Gastrocnemius medialis (tissue), 4 donors: ENCODE measurements at regions not wholly inside any gene's neighbourhood (a gene's known extent, or its start where the extent isn't known, plus 50 kb on each side); places are given as distances from the start of the nearest gene placed in this dataset.

ENCODE experiments used
- ATAC-seq, 2 donors: fragments of 150-250 bp; one replicate each; pipeline ENCODE4 v1.9.1; 2016
- DNase-seq, 2 donors: peaks; one replicate each; pipeline ENCODE4 v3.0.0-alpha.2; 2019
- H3K27ac ChIP-seq, 4 donors: fragments of 200-600 bp; sonication (generic); 1 replicate in 1 of 4; 2 replicates in 3 of 4; pipeline ENCODE4 v1.5.1; 2016 to 2018; ENCODE audit warnings: mild to moderate bottlenecking in 2 of 4, moderate library complexity in 1 of 4
- H3K27me3 ChIP-seq, 3 donors: fragments of 200-600 bp; sonication (generic) in 2 of 3; 1 replicate in 1 of 3; 2 replicates in 2 of 3; pipeline versions ENCODE4 v1.5.1 to v1.6.0; 2016 to 2019; ENCODE audit warnings: mild to moderate bottlenecking in 1 of 3, moderate library complexity in 1 of 3
- H3K36me3 ChIP-seq, 2 donors: fragments of 200-600 bp; sonication (generic) in 1 of 2; one replicate each; pipeline ENCODE4 v1.5.1; 2017 to 2018
- H3K4me1 ChIP-seq, 2 donors: fragments of 200-600 bp; sonication (generic) in 1 of 2; one replicate each; pipeline ENCODE4 v1.5.1; 2016 to 2017; ENCODE audit warnings: mild to moderate bottlenecking in 2 of 2
- H3K4me3 ChIP-seq, 4 donors: fragments of 200-600 bp; sonication (generic) in 3 of 4; 1 replicate in 1 of 4; 2 replicates in 3 of 4; pipeline ENCODE4 v1.5.1; 2016 to 2019; ENCODE audit warnings: mild to moderate bottlenecking in 2 of 4
- H3K9me3 ChIP-seq, 3 donors: fragments of 200-600 bp; sonication (generic) in 2 of 3; 1 replicate in 1 of 3; 2 replicates in 2 of 3; pipeline ENCODE4 v1.5.1; 2016 to 2019
- POLR2A ChIP-seq, 2 donors: fragments of 450-650 bp; IDR thresholded peaks; one replicate each; pipeline ENCODE4 v1.6.1; 2017; ENCODE audit warnings: antibody characterized with exemption in 2 of 2, mild to moderate bottlenecking in 2 of 2, moderate library complexity in 2 of 2
- in situ Hi-C, 4 donors: fragments of 200-750 bp; cut with MboI; loops; one replicate each; pipeline versions ENCODE4 v1.15.0 to v1.8.0; 2017; ENCODE audit warnings: low sequenced_read_pairs in 4 of 4
- intact Hi-C: fragments of 100-400 bp; cut with DNase I; formaldehyde crosslinking; loops from one replicate; pipeline ENCODE4 v1.15.1; 2023; ENCODE audit warnings: low total_unique reads
- TF ChIP-seq, protein P1 (sequence below), 5 experiments: fragments of 450-650 bp in 3 of 5; fragments of 200-600 bp in 2 of 5; sonication (generic) in 2 of 5; IDR thresholded peaks in 4 of 5; conservative IDR thresholded peaks in 1 of 5; 1 replicate in 4 of 5; 2 replicates in 1 of 5; pipeline ENCODE4 v1.5.1; 2016 to 2019; ENCODE audit warnings: antibody characterized with exemption in 5 of 5, mild to moderate bottlenecking in 3 of 5, moderate library complexity in 3 of 5

DNA sequence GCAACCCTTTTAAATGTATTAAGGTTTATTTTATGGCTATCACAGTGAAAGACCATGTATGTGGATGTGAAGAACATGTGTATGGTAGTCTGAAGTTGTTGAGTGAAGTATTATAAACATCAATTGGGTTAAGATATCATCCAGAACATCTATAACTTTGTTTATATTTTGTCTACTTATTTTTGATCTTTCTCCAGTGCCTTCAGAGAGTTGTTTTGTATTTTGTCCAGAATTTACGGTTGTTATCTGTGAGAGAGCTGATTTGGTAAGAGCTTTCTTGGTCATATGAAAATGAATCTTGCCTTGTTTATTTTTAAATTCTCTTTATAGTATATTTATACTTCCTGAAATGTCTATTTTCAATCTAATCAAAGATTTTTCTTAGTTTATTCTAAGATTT, 573.7 kb upstream of the POU3F3 start:
- ATAC-seq (no peak), DNase-seq (no peak)
- Histone ChIP-seq H3K27ac (no peak overlapping the region), H3K36me3 (no peaks in the 10 kb centered on the region), H3K9me3 (no peaks in the 10 kb centered on the region), H3K4me1 (no peaks in the 10 kb centered on the region), H3K4me3 (no peak overlapping the region), H3K27me3 (no peaks in the 10 kb centered on the region)
- in situ Hi-C loops: no loop called here
- TF ChIP-seq POLR2A (IDR thresholded peaks at IDR 0.05): no peak
- intact Hi-C loops: no loop called here

DNA sequence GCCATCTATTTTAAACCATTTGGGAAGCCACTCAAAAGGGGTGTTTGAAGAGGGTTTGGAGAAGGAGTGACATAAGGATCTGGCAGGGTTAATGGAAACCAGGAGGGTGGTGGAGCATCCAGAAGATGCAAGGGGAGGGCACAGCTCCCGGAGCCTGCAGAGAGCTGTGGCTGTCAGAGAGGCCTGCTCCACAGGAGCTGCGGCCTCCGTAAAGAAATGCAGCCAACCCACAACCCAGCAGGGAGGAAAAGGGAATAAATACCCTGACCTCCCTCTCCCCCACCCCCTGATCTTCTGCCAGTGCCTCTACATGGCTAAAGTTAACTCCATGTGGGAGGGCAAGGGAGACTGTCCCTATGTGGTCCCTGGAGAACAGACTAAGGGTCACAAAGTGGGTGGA, 567.1 kb upstream of the POU3F3 start:
- no peak overlapping the region for H3K27ac ChIP-seq
- H3K27me3 ChIP-seq: no peaks in the 10 kb centered on the region
- DNase-seq (no peak), ATAC-seq (no peak)
- in situ Hi-C loops (no loop called here), intact Hi-C loops (no loop called here)
- H3K36me3 ChIP-seq: no peaks in the 10 kb centered on the region
- no peaks in the 10 kb centered on the region for H3K4me1 ChIP-seq
- H3K4me3 ChIP-seq: no peak overlapping the region
- no peaks in the 10 kb centered on the region for H3K9me3 ChIP-seq
- TF ChIP-seq, protein P1, sequence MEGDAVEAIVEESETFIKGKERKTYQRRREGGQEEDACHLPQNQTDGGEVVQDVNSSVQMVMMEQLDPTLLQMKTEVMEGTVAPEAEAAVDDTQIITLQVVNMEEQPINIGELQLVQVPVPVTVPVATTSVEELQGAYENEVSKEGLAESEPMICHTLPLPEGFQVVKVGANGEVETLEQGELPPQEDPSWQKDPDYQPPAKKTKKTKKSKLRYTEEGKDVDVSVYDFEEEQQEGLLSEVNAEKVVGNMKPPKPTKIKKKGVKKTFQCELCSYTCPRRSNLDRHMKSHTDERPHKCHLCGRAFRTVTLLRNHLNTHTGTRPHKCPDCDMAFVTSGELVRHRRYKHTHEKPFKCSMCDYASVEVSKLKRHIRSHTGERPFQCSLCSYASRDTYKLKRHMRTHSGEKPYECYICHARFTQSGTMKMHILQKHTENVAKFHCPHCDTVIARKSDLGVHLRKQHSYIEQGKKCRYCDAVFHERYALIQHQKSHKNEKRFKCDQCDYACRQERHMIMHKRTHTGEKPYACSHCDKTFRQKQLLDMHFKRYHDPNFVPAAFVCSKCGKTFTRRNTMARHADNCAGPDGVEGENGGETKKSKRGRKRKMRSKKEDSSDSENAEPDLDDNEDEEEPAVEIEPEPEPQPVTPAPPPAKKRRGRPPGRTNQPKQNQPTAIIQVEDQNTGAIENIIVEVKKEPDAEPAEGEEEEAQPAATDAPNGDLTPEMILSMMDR (IDR thresholded peaks at IDR 0.05 in 4 of 5, conservative IDR thresholded peaks at IDR 0.05 in 1 of 5): no peak
- no peak for TF ChIP-seq POLR2A (IDR thresholded peaks at IDR 0.05)

DNA sequence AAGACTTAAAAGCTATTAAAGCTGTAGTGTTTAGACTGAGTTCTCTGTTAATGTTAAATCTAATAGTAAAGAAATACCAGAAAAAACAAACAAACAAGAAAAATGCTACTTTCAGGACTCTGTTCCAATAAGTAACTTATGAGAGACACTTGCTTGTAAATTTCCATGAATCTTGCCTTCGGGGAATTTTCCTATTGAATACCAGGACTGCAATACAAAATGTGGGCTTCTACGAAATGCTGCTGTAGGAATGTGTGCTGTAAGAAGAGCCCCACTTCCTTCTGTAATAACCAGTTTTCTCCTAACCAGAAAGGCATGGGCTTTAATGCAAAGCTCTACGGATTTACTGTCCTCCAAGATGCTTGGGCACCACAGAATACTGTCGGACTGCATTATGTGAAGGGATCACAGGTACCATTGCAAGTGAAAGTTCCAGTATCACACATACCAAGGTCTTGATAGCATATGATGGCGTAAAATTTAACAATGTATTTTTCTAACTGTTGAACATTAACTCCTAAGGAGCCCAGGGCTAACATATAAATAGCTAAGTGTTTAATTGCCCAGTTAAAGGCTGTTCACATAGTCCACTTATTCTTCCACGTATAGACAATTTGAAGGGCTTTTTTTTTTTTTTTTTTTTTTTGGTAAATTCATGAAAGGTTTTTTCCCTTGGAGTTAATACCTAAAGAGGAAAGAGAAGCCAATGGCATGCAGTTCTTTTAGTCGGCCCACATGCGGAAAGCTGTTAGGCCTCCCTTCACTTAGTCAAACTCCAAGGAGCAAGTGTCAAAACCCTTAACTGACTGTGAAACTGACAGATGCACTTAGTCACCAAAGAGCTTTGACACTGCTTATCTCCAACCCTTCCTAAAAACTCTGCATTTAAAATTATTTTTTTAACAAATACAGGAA, 564.0 kb upstream of the POU3F3 start:
- intact Hi-C loops: no loop called here
- H3K36me3 ChIP-seq: no peaks in the 10 kb centered on the region
- TF ChIP-seq, protein P1 (IDR thresholded peaks at IDR 0.05 in 4 of 5, conservative IDR thresholded peaks at IDR 0.05 in 1 of 5): no peak
- no peak for TF ChIP-seq POLR2A (IDR thresholded peaks at IDR 0.05)
- no peaks in the 10 kb centered on the region for H3K4me1 ChIP-seq
- H3K9me3 ChIP-seq: no peaks in the 10 kb centered on the region
- DNase-seq (no peak), ATAC-seq (no peak)
- H3K27ac ChIP-seq: no peak overlapping the region
- H3K4me3 ChIP-seq: no peak overlapping the region
- no peaks in the 10 kb centered on the region for H3K27me3 ChIP-seq
- in situ Hi-C loops: no loop called here

DNA sequence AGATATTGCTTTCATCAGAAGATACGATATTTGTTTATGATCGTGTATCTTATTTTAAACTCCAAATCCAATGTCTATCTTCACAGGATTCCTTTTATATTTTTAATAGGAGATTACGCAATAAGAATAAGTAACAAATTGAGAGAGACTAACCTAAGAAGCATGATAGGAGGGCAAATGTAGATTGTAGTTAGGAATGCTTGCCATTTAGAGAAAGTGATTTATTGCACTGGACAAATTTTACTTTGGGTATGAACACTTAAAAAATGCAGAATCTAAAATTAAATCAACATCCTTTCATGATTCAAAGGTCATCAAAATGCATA, 563.4 kb upstream of the POU3F3 start:
- no peak for DNase-seq
- no peak for ATAC-seq
- Histone ChIP-seq H3K27me3 (no peaks in the 10 kb centered on the region), H3K36me3 (no peaks in the 10 kb centered on the region), H3K27ac (no peak overlapping the region), H3K4me1 (no peaks in the 10 kb centered on the region), H3K4me3 (no peak overlapping the region), H3K9me3 (no peaks in the 10 kb centered on the region)
- intact Hi-C loops: no loop called here
- in situ Hi-C loops: no loop called here
- TF ChIP-seq POLR2A (IDR thresholded peaks at IDR 0.05): no peak
- TF ChIP-seq, protein P1 (IDR thresholded peaks at IDR 0.05 in 4 of 5, conservative IDR thresholded peaks at IDR 0.05 in 1 of 5): no peak

DNA sequence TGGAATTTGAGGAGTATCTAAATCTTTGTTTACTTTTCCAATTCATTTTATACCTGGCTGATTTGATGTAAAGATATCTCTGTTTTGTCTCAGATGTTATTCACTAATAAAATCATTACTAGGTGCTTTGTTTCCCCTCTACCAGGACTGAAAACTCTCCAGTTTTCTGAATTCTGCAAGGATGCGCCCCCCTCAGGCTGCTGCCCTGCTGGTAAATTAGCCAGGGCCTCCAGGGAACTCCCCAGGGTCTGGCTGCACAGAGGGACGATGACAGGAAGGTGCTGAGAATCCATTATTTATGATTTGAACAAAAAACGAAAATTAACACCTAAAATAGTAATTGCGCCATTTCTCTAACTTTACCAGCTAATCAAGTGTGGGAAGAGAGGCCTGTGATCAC, 541.2 kb upstream of the POU3F3 start:
- DNase-seq (no peak), ATAC-seq (no peak)
- no peaks in the 10 kb centered on the region for H3K9me3 ChIP-seq
- no peak overlapping the region for H3K4me3 ChIP-seq
- H3K36me3 ChIP-seq: no peaks in the 10 kb centered on the region
- no peaks in the 10 kb centered on the region for H3K27me3 ChIP-seq
- in situ Hi-C loops (no loop called here), intact Hi-C loops (no loop called here)
- H3K4me1 ChIP-seq: no peaks in the 10 kb centered on the region
- no peak for TF ChIP-seq POLR2A (IDR thresholded peaks at IDR 0.05)
- TF ChIP-seq, protein P1 (IDR thresholded peaks at IDR 0.05 in 4 of 5, conservative IDR thresholded peaks at IDR 0.05 in 1 of 5): no peak
- no peak overlapping the region for H3K27ac ChIP-seq
